ENCODE measurements at regions not wholly inside any gene's neighbourhood (a gene's known extent, or its start where the extent isn't known, plus 50 kb on each side); places are given as distances from the start of the nearest gene placed in this dataset.
"Not testable (repeated sequence)": the region's sequence is repeated elsewhere in the genome, so short reads cannot be mapped to it uniquely, and the experiment has no call there.

GRCh38 chr11:92611157-92611556, 358.3 kb upstream of the MTNR1B start:
- H3K4me3 Mint-ChIP-seq = no peak overlapping the region
- ATAC-seq (ENCODE audit: low read depth in 2 of 2) (no peak), DNase-seq (no peak)
- no peaks in the 10 kb centered on the region for H3K9me3 Mint-ChIP-seq
- no peaks in the 10 kb centered on the region for H3K4me1 Mint-ChIP-seq
- no peaks in the 10 kb centered on the region for H3K36me3 Mint-ChIP-seq
- peak overlapping the region in 1 of 6 donors; percentile 8 for H3K27ac Mint-ChIP-seq
- no peaks in the 10 kb centered on the region for H3K27me3 Mint-ChIP-seq

- not testable (repeated sequence) for H3K4me3 Mint-ChIP-seq; H3K27me3 Mint-ChIP-seq; DNase-seq; H3K27ac Mint-ChIP-seq; ATAC-seq (ENCODE audit: low read depth in 2 of 2); H3K4me1 Mint-ChIP-seq; H3K36me3 Mint-ChIP-seq; H3K9me3 Mint-ChIP-seq
Measured at GRCh38 chr11:92618020-92618419, 351.4 kb upstream of the MTNR1B start.

GRCh38 chr11:92623055-92623454, 346.4 kb upstream of the MTNR1B start:
- no peak overlapping the region for H3K27ac Mint-ChIP-seq
- peaks cover 0 to 3% (median 0%) of the 10 kb centered on the region in 7 donors for H3K9me3 Mint-ChIP-seq
- H3K27me3 Mint-ChIP-seq = no peaks in the 10 kb centered on the region
- ATAC-seq (ENCODE audit: low read depth in 2 of 2) (no peak), DNase-seq (no peak)
- no peaks in the 10 kb centered on the region for H3K36me3 Mint-ChIP-seq
- no peaks in the 10 kb centered on the region for H3K4me1 Mint-ChIP-seq
- no peak overlapping the region for H3K4me3 Mint-ChIP-seq

- Mint-ChIP-seq H3K27ac (no peak overlapping the region), H3K4me1 (no peaks in the 10 kb centered on the region), H3K36me3 (no peaks in the 10 kb centered on the region), H3K27me3 (no peaks in the 10 kb centered on the region), H3K9me3 (peaks cover 0 to 4% (median 0%) of the 10 kb centered on the region in 7 donors), H3K4me3 (no peak overlapping the region)
- ATAC-seq (ENCODE audit: low read depth in 2 of 2) (no peak), DNase-seq (no peak)
Measured at GRCh38 chr11:92625894-92626293, 343.6 kb upstream of the MTNR1B start.

- no peak for DNase-seq
- Mint-ChIP-seq H3K36me3 (no peaks in the 10 kb centered on the region), H3K9me3 (peaks cover 0 to 4% (median 0%) of the 10 kb centered on the region in 7 donors), H3K27me3 (no peaks in the 10 kb centered on the region), H3K4me3 (no peak overlapping the region), H3K27ac (no peak overlapping the region), H3K4me1 (no peaks in the 10 kb centered on the region)
- no peak for ATAC-seq (ENCODE audit: low read depth in 2 of 2)
Measured at GRCh38 chr11:92626624-92627023, 342.8 kb upstream of the MTNR1B start.

- Mint-ChIP-seq H3K9me3 (peaks cover 0 to 4% (median 0%) of the 10 kb centered on the region in 7 donors), H3K27me3 (no peaks in the 10 kb centered on the region), H3K4me1 (no peaks in the 10 kb centered on the region), H3K27ac (no peak overlapping the region), H3K4me3 (no peak overlapping the region), H3K36me3 (no peaks in the 10 kb centered on the region)
- ATAC-seq (ENCODE audit: low read depth in 2 of 2) (no peak), DNase-seq (no peak)
Measured at GRCh38 chr11:92627615-92628256, 341.7 kb upstream of the MTNR1B start.

GRCh38 chr11:92628401-92629292, 340.8 kb upstream of the MTNR1B start:
- Mint-ChIP-seq H3K27me3 (no peaks in the 10 kb centered on the region), H3K4me1 (no peaks in the 10 kb centered on the region), H3K27ac (peak overlapping the region in 1 of 6 donors; percentile 64), H3K4me3 (no peak overlapping the region), H3K36me3 (no peaks in the 10 kb centered on the region), H3K9me3 (peaks cover 0 to 4% (median 0%) of the 10 kb centered on the region in 7 donors)
- no peak for ATAC-seq (ENCODE audit: low read depth in 2 of 2)
- DNase-seq = no peak

GRCh38 chr11:92632495-92632894, 337.0 kb upstream of the MTNR1B start:
- Mint-ChIP-seq H3K27ac (peak overlapping the region in 1 of 6 donors; percentile 19), H3K27me3 (no peaks in the 10 kb centered on the region), H3K4me3 (peak overlapping the region in 1 of 8 donors; percentile 0), H3K4me1 (no peaks in the 10 kb centered on the region), H3K36me3 (no peaks in the 10 kb centered on the region), H3K9me3 (peaks cover 0 to 4% (median 0%) of the 10 kb centered on the region in 7 donors)
- ATAC-seq (ENCODE audit: low read depth in 2 of 2) = no peak
- no peak for DNase-seq

- Mint-ChIP-seq H3K27ac (no peak overlapping the region), H3K36me3 (no peaks in the 10 kb centered on the region), H3K9me3 (peaks cover 0 to 4% (median 0%) of the 10 kb centered on the region in 7 donors), H3K4me1 (no peaks in the 10 kb centered on the region), H3K27me3 (no peaks in the 10 kb centered on the region), H3K4me3 (no peak overlapping the region)
- ATAC-seq (ENCODE audit: low read depth in 2 of 2) (no peak), DNase-seq (no peak)
Measured at GRCh38 chr11:92633820-92634219, 335.6 kb upstream of the MTNR1B start.

- DNase-seq = no peak
- no peaks in the 10 kb centered on the region for H3K36me3 Mint-ChIP-seq
- no peaks in the 10 kb centered on the region for H3K9me3 Mint-ChIP-seq
- no peak overlapping the region for H3K27ac Mint-ChIP-seq
- no peaks in the 10 kb centered on the region for H3K27me3 Mint-ChIP-seq
- H3K4me3 Mint-ChIP-seq = no peak overlapping the region
- H3K4me1 Mint-ChIP-seq = no peaks in the 10 kb centered on the region
- ATAC-seq (ENCODE audit: low read depth in 2 of 2) = no peak
Measured at GRCh38 chr11:92636543-92637188, 332.8 kb upstream of the MTNR1B start.

GRCh38 chr11:92638678-92639077, 330.8 kb upstream of the MTNR1B start:
- H3K9me3 Mint-ChIP-seq = no peaks in the 10 kb centered on the region
- H3K36me3 Mint-ChIP-seq = no peaks in the 10 kb centered on the region
- H3K27me3 Mint-ChIP-seq = no peaks in the 10 kb centered on the region
- H3K4me3 Mint-ChIP-seq = no peak overlapping the region
- DNase-seq = no peak
- ATAC-seq (ENCODE audit: low read depth in 2 of 2) = no peak
- no peak overlapping the region for H3K27ac Mint-ChIP-seq
- no peaks in the 10 kb centered on the region for H3K4me1 Mint-ChIP-seq

GRCh38 chr11:92642177-92642931, 327.1 kb upstream of the MTNR1B start:
- Mint-ChIP-seq H3K27me3 (no peaks in the 10 kb centered on the region), H3K4me3 (no peak overlapping the region), H3K4me1 (no peaks in the 10 kb centered on the region), H3K36me3 (no peaks in the 10 kb centered on the region), H3K27ac (no peak overlapping the region), H3K9me3 (no peaks in the 10 kb centered on the region)
- DNase-seq (no peak), ATAC-seq (ENCODE audit: low read depth in 2 of 2) (no peak)

GRCh38 chr11:92643827-92644226, 325.6 kb upstream of the MTNR1B start:
- H3K27ac Mint-ChIP-seq = no peak overlapping the region
- no peak for ATAC-seq (ENCODE audit: low read depth in 2 of 2)
- H3K4me1 Mint-ChIP-seq = no peaks in the 10 kb centered on the region
- DNase-seq = no peak
- H3K27me3 Mint-ChIP-seq = no peaks in the 10 kb centered on the region
- no peak overlapping the region for H3K4me3 Mint-ChIP-seq
- H3K36me3 Mint-ChIP-seq = no peaks in the 10 kb centered on the region
- H3K9me3 Mint-ChIP-seq = peaks cover 0 to 2% (median 0%) of the 10 kb centered on the region in 7 donors

Measured in naive B cell (primary cell).